HepG2 (cell line): ENCODE measurements at regions not wholly inside any gene's neighbourhood (a gene's known extent, or its start where the extent isn't known, plus 50 kb on each side); places are given as distances from the start of the nearest gene placed in this dataset.

Experiments
- BHLHE40 ChIP-seq: IDR thresholded peaks from 2 replicates; pipeline ENCODE4 v1.6.1; 2011; ENCODE audit warnings: low read length, improper control_type of control experiment
- CBX2 ChIP-seq, 2 experiments: fragments of 200-600 bp in 1 of 2; sonication (generic); formaldehyde crosslinking in 1 of 2; IDR thresholded peaks; 2 replicates each; pipeline versions ENCODE4 v1.7.0 to v1.8.1; 2018 to 2022; ENCODE audit warnings: low read depth in 2 of 2, low read length in 1 of 2, mild to moderate bottlenecking in 1 of 2, missing genetic modification reagents in 1 of 2
- EZH2 ChIP-seq: conservative IDR thresholded peaks from 2 replicates; pipeline ENCODE4 v1.6.1; 2012; ENCODE audit warnings: mild to moderate bottlenecking, low read depth, low read length, moderate library complexity
- KDM6A ChIP-seq: IDR thresholded peaks from 2 replicates; pipeline ENCODE4 v1.6.1; 2016; ENCODE audit warnings: low read depth
- MED13 ChIP-seq: sonication (generic); formaldehyde crosslinking; IDR thresholded peaks from 2 replicates; pipeline ENCODE4 v1.5.0; 2020; ENCODE audit warnings: missing genetic modification reagents
- NFRKB ChIP-seq: fragments of 450-650 bp; IDR thresholded peaks from 2 replicates; pipeline ENCODE4 v1.6.1; 2017
- TF ChIP-seq, protein P1 (sequence below), 2 experiments: sonication (generic) in 1 of 2; formaldehyde crosslinking in 1 of 2; IDR thresholded peaks; 2 replicates each; pipeline versions ENCODE4 v1.5.1 to v1.6.1; 2011 to 2020; ENCODE audit warnings: borderline replicate concordance in 1 of 2, low read depth in 1 of 2, low read length in 1 of 2, mild to moderate bottlenecking in 1 of 2, missing genetic modification reagents in 1 of 2, moderate library complexity in 1 of 2
- TF ChIP-seq, protein P2 (sequence below), 2 experiments: fragments of 450-650 bp in 1 of 2; sonication (generic) in 1 of 2; formaldehyde crosslinking; IDR thresholded peaks; 2 replicates each; pipeline versions ENCODE4 v1.5.0 to v1.8.0; 2020 to 2022; ENCODE audit warnings: mild to moderate bottlenecking in 1 of 2, missing genetic modification reagents in 1 of 2
- TF ChIP-seq, protein P3 (sequence below): sonication (generic); formaldehyde crosslinking; IDR thresholded peaks from 2 replicates; pipeline ENCODE4 v1.5.0; 2020; ENCODE audit warnings: mild to moderate bottlenecking, missing genetic modification reagents, moderate library complexity

DNA sequence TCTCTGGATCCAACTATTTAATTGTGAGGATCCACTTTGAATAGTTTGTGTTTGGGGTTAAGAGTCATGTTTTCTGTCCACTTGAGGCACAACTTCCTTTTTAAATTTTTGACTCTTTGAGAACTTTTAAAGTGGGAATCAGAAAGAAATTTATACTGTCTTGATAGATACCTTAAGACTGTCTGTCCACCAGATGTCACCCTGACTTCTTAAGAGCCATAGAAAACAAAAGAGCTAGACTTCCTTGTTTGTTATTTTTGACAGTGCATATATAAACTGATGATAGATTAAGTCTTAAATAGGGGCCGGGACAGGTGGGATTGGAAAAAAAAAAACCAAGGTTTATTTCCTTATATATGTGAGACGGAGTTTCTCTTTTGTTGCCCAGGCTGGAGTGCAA, 52.1 kb upstream of the WDR72 start:
- TF ChIP-seq, protein P1, sequence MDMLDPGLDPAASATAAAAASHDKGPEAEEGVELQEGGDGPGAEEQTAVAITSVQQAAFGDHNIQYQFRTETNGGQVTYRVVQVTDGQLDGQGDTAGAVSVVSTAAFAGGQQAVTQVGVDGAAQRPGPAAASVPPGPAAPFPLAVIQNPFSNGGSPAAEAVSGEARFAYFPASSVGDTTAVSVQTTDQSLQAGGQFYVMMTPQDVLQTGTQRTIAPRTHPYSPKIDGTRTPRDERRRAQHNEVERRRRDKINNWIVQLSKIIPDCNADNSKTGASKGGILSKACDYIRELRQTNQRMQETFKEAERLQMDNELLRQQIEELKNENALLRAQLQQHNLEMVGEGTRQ (IDR thresholded peaks at IDR 0.05; ENCODE audit: low read depth, low read length): no peak
- TF ChIP-seq, protein P1 (CRISPR knock-in tag; IDR thresholded peaks at IDR 0.05; ENCODE audit: borderline replicate concordance): no peak
- TF ChIP-seq BHLHE40: no peak
- TF ChIP-seq, protein P2, sequence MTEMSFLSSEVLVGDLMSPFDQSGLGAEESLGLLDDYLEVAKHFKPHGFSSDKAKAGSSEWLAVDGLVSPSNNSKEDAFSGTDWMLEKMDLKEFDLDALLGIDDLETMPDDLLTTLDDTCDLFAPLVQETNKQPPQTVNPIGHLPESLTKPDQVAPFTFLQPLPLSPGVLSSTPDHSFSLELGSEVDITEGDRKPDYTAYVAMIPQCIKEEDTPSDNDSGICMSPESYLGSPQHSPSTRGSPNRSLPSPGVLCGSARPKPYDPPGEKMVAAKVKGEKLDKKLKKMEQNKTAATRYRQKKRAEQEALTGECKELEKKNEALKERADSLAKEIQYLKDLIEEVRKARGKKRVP (CRISPR knock-in tag; IDR thresholded peaks at IDR 0.05): no peak
- TF ChIP-seq KDM6A: no peak
- no peak for TF ChIP-seq NFRKB
- TF ChIP-seq, protein P3, sequence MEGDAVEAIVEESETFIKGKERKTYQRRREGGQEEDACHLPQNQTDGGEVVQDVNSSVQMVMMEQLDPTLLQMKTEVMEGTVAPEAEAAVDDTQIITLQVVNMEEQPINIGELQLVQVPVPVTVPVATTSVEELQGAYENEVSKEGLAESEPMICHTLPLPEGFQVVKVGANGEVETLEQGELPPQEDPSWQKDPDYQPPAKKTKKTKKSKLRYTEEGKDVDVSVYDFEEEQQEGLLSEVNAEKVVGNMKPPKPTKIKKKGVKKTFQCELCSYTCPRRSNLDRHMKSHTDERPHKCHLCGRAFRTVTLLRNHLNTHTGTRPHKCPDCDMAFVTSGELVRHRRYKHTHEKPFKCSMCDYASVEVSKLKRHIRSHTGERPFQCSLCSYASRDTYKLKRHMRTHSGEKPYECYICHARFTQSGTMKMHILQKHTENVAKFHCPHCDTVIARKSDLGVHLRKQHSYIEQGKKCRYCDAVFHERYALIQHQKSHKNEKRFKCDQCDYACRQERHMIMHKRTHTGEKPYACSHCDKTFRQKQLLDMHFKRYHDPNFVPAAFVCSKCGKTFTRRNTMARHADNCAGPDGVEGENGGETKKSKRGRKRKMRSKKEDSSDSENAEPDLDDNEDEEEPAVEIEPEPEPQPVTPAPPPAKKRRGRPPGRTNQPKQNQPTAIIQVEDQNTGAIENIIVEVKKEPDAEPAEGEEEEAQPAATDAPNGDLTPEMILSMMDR: peak; percentile 61
- TF ChIP-seq CBX2 (IDR thresholded peaks at IDR 0.05; ENCODE audit: low read depth, low read length): no peak
- no peak for TF ChIP-seq CBX2 (CRISPR knock-in tag; IDR thresholded peaks at IDR 0.05; ENCODE audit: low read depth)
- TF ChIP-seq MED13: no peak
- no peak for TF ChIP-seq EZH2
